ENCODE measurements at regions not wholly inside any gene's neighbourhood (a gene's known extent, or its start where the extent isn't known, plus 50 kb on each side); places are given as distances from the start of the nearest gene placed in this dataset.

- ATAC-seq = no peak
- WGBS (ENCODE audit: insufficient coverage) = 79% methylated on average over 13 of the region's 13 CpGs
- peaks cover 24 to 32% of the 10 kb centered on the region in 2 donors for H3K4me1 Mint-ChIP-seq
- Histone ChIP-seq H3K27ac (ENCODE audit: low read length) (no peak overlapping the region), H3K4me1 (ENCODE audit: control insufficient read depth, insufficient read depth, low read length) (peaks cover 29% of the 10 kb centered on the region), H3K36me3 (ENCODE audit: control insufficient read depth, insufficient read depth, low read length) (no peaks in the 10 kb centered on the region), H3K9me3 (ENCODE audit: control insufficient read depth, insufficient read depth, low read length) (no peaks in the 10 kb centered on the region), H3K4me3 (ENCODE audit: low read length) (no peak overlapping the region), H3K27me3 (ENCODE audit: control insufficient read depth, insufficient read depth, low read length) (no peaks in the 10 kb centered on the region)
- DNase-seq = no peak
- H3K4me3 Mint-ChIP-seq = no peak overlapping the region
- TF ChIP-seq, protein P1, sequence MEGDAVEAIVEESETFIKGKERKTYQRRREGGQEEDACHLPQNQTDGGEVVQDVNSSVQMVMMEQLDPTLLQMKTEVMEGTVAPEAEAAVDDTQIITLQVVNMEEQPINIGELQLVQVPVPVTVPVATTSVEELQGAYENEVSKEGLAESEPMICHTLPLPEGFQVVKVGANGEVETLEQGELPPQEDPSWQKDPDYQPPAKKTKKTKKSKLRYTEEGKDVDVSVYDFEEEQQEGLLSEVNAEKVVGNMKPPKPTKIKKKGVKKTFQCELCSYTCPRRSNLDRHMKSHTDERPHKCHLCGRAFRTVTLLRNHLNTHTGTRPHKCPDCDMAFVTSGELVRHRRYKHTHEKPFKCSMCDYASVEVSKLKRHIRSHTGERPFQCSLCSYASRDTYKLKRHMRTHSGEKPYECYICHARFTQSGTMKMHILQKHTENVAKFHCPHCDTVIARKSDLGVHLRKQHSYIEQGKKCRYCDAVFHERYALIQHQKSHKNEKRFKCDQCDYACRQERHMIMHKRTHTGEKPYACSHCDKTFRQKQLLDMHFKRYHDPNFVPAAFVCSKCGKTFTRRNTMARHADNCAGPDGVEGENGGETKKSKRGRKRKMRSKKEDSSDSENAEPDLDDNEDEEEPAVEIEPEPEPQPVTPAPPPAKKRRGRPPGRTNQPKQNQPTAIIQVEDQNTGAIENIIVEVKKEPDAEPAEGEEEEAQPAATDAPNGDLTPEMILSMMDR (IDR thresholded peaks at IDR 0.05) = no peak
- no peaks in the 10 kb centered on the region for H3K27me3 Mint-ChIP-seq (ENCODE audit: low read depth in 2 of 2)
- H3K36me3 Mint-ChIP-seq = no peaks in the 10 kb centered on the region
- peak overlapping the region in 1 of 2 donors; percentile 67 for H3K27ac Mint-ChIP-seq
- no peaks in the 10 kb centered on the region for H3K9me3 Mint-ChIP-seq
- intact Hi-C loops (cut with micrococcal nuclease) = loop anchor here (5.0 kb wide), 3 partner anchors 42 to 197 kb away; no protein-coding TSS in a partner anchor
These were observed 105.7 kb upstream of the CARD11 start for GRCh38 chr7:3149231-3149995.

GRCh38 chr7:3150027-3150426 lies 106.4 kb upstream of the CARD11 start:
- peaks cover 30 to 38% of the 10 kb centered on the region in 2 donors for H3K4me1 Mint-ChIP-seq
- H3K9me3 Mint-ChIP-seq = no peaks in the 10 kb centered on the region
- DNase-seq = no peak
- peaks cover 30% of the 10 kb centered on the region for H3K4me1 ChIP-seq (ENCODE audit: control insufficient read depth, insufficient read depth, low read length)
- no peaks in the 10 kb centered on the region for H3K36me3 Mint-ChIP-seq
- no peak overlapping the region for H3K27ac ChIP-seq (ENCODE audit: low read length)
- ATAC-seq = no peak
- TF ChIP-seq, protein P1 (IDR thresholded peaks at IDR 0.05) = no peak
- 34% methylated on average over 8 of the region's 8 CpGs for WGBS (ENCODE audit: insufficient coverage)
- H3K27ac Mint-ChIP-seq = peak overlapping the region in 1 of 2 donors; percentile 67
- H3K36me3 ChIP-seq (ENCODE audit: control insufficient read depth, insufficient read depth, low read length) = no peaks in the 10 kb centered on the region
- no peak overlapping the region for H3K4me3 ChIP-seq (ENCODE audit: low read length)
- intact Hi-C loops (cut with micrococcal nuclease) = no loop called here
- no peaks in the 10 kb centered on the region for H3K27me3 ChIP-seq (ENCODE audit: control insufficient read depth, insufficient read depth, low read length)
- H3K27me3 Mint-ChIP-seq (ENCODE audit: low read depth in 2 of 2) = no peaks in the 10 kb centered on the region
- no peaks in the 10 kb centered on the region for H3K9me3 ChIP-seq (ENCODE audit: control insufficient read depth, insufficient read depth, low read length)
- H3K4me3 Mint-ChIP-seq = no peak overlapping the region

- Mint-ChIP-seq H3K4me3 (no peak overlapping the region), H3K36me3 (no peaks in the 10 kb centered on the region), H3K4me1 (peaks cover 24 to 35% of the 10 kb centered on the region in 2 donors), H3K9me3 (no peaks in the 10 kb centered on the region), H3K27ac (no peak overlapping the region), H3K27me3 (ENCODE audit: low read depth in 2 of 2) (no peaks in the 10 kb centered on the region)
- Histone ChIP-seq H3K4me3 (ENCODE audit: low read length) (no peak overlapping the region), H3K4me1 (ENCODE audit: control insufficient read depth, insufficient read depth, low read length) (peaks cover 24% of the 10 kb centered on the region), H3K9me3 (ENCODE audit: control insufficient read depth, insufficient read depth, low read length) (no peaks in the 10 kb centered on the region), H3K27ac (ENCODE audit: low read length) (no peak overlapping the region), H3K27me3 (ENCODE audit: control insufficient read depth, insufficient read depth, low read length) (no peaks in the 10 kb centered on the region), H3K36me3 (ENCODE audit: control insufficient read depth, insufficient read depth, low read length) (no peaks in the 10 kb centered on the region)
- TF ChIP-seq, protein P1 (IDR thresholded peaks at IDR 0.05) = no peak
- no peak for DNase-seq
- WGBS (ENCODE audit: insufficient coverage) = 80% methylated on average over 6 of the region's 7 CpGs
- intact Hi-C loops (cut with micrococcal nuclease) = no loop called here
- ATAC-seq = no peak
These were observed 108.1 kb upstream of the CARD11 start for GRCh38 chr7:3151784-3152183.

GRCh38 chr7:3152714-3153113 lies 109.0 kb upstream of the CARD11 start:
- Mint-ChIP-seq H3K27ac (no peak overlapping the region), H3K4me1 (peaks cover 19 to 29% of the 10 kb centered on the region in 2 donors), H3K27me3 (ENCODE audit: low read depth in 2 of 2) (no peaks in the 10 kb centered on the region), H3K4me3 (no peak overlapping the region), H3K9me3 (no peaks in the 10 kb centered on the region), H3K36me3 (no peaks in the 10 kb centered on the region)
- H3K9me3 ChIP-seq (ENCODE audit: control insufficient read depth, insufficient read depth, low read length) = no peaks in the 10 kb centered on the region
- H3K27ac ChIP-seq (ENCODE audit: low read length) = no peak overlapping the region
- TF ChIP-seq, protein P1 (IDR thresholded peaks at IDR 0.05) = no peak
- DNase-seq (no peak), ATAC-seq (no peak)
- intact Hi-C loops (cut with micrococcal nuclease) = no loop called here
- 95% methylated on average over 7 of the region's 7 CpGs for WGBS (ENCODE audit: insufficient coverage)
- H3K4me1 ChIP-seq (ENCODE audit: control insufficient read depth, insufficient read depth, low read length) = peaks cover 15% of the 10 kb centered on the region
- no peaks in the 10 kb centered on the region for H3K36me3 ChIP-seq (ENCODE audit: control insufficient read depth, insufficient read depth, low read length)
- H3K4me3 ChIP-seq (ENCODE audit: low read length) = no peak overlapping the region
- no peaks in the 10 kb centered on the region for H3K27me3 ChIP-seq (ENCODE audit: control insufficient read depth, insufficient read depth, low read length)

Data from natural killer cell (primary cell).